HG02642 (cell line): ENCODE measurements at regions not wholly inside any gene's neighbourhood (a gene's known extent, or its start where the extent isn't known, plus 50 kb on each side); places are given as distances from the start of the nearest gene placed in this dataset.

Experiments
- ATAC-seq: cut with Tn5 transposase; IDR thresholded peaks from one replicate; pipeline ENCODE4 v1.9.1; 2021; ENCODE audit warnings: mild to moderate bottlenecking; ENCODE audit not compliant: unreplicated experiment, poor library complexity

DNA sequence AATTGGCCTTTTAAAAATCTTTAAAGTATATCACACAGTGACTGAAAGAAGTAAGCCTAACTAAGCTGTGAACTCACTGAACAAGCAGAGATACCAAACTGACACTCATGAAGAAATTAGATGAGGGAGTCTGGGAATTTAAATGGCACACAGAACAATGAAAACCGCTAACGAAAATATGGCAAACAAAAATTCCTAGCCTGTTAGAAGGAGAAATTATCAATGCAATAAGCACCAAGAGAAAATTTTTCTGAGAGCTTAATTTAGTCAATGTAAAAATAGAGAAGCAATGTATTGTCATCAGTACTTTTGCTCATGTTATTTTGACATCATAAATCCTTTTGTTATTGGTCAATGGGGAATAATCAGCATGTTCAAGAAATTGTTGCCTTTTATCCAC, 291.1 kb upstream of the PDZRN3 start:
- no peak for ATAC-seq

DNA sequence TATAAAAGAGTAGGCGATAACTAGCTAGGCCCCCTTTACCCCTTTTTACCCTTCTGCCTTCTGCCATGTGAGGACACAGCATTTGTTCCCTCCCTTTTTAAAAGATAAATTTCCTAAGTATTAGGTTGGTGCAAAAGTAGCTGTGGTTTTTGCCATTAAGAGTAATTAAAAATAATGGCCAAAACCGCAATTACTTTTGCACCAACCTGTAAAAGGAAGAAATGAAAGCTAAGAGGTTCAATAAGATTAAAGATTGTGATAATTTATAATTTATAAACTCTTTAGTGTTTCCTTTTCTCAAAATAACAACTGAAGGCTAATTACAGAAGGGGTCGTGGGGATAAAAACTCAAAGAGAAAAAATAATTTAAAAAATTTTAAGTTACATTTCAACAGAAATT, 283.5 kb upstream of the PDZRN3 start:
- no peak for ATAC-seq

DNA sequence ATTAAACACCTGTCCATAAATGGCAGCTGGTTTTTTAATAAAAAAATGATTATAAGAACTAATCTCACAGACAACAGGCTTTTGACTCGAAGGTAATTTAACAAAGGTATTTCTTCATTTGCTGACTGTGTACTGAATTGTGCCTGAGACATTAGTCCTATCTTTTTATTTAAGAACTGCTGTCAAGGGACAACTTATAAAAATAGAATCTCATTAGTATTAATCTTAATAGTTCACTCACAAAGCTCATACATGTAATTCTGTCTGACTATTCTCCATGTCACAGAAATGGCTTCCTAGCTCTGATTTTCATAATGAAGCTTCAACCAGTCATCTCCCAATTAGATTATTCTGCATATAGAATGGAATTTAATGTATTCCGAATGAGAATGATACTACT, 276.9 kb upstream of the PDZRN3 start:
- ATAC-seq, result no peak

DNA sequence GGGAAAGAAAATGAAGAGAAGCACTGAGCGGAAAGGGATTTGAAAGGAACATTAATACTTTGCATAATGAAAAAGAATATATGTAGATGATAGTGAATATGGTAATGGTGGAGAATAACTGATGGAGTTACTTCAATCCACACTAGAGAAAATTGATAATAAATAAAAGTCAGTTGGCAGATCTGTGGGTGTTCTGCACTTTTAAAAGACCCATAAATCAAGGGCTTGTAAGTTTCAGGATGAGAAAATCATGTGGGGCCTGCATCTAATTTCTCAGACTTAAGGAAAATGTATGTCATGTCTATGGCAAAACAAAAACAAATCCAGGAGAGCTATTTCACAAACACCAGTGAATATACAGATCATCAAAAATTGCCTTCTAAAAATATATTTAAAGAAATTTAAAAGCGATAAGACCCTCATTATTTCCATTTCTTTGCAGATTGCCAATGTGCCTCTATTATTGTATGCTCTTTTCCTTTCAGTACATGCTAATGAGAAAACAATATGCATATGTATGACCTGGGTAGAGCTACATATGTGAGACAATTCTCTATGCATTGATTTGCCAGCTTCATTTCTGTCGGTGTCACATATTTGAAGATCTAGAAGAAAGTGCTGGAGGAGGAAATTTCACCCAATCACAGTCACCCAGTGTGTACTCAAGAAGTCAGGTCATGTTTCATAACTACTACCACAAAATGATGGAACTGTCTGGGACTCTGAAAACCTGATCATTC, 269.9 kb upstream of the PDZRN3 start:
- no peak for ATAC-seq

DNA sequence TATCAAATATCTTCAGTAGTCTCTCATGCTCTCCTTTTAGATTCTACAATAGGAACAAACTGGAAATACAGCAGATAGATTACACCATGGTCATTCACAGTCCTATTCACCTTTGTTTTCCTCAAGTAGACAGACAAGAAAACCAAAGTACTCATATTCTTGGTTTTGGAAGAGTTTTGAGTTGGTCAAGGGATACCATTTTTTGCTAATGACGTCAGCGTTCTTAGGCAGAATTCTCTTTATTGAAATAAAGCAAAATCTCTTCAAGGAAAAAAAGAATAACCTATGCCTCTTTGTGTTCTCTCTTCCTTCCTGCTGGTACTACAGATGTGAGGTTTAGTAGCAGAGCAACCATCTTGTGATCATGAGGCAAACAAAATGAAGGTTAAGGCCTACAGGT, 268.3 kb upstream of the PDZRN3 start:
- no peak for ATAC-seq

DNA sequence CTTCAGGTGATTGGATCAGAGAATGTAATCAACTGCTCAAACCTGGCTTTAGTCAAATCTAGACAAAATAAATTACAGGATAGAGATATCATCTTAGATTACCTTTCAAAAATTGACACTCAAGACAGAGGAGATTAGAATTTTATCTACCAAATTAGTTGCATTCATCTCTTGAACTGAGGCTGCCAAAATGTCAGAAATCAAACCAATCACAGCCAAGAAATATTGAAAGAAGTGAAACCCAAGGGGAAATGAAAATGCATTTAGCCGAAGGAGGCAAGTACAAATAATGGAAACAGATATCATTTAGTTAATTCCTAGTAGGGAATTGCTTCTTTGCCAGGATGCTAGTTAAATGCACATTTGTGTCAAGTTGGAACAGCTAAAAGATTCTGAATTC, 261.1 kb upstream of the PDZRN3 start:
- ATAC-seq, result no peak

DNA sequence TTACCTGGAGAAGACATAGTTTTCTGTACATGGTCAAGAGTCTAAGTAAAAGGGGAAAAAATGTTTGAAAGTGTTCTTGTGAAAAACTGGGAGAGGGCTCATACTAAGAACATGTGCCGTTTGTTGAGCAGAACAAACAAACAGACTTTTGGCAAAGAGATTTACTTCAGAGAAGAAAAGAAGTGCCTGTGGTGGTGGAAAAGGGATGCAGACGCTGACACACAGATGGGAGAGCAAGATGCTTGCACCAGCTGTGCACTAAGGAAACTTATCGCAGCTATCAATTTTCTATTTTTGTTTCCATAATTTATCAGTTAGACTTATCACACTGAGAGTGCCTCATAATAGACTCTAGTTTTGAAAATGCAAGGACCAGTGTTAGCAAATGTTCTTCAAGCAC, 259.6 kb upstream of the PDZRN3 start:
- ATAC-seq, result no peak

DNA sequence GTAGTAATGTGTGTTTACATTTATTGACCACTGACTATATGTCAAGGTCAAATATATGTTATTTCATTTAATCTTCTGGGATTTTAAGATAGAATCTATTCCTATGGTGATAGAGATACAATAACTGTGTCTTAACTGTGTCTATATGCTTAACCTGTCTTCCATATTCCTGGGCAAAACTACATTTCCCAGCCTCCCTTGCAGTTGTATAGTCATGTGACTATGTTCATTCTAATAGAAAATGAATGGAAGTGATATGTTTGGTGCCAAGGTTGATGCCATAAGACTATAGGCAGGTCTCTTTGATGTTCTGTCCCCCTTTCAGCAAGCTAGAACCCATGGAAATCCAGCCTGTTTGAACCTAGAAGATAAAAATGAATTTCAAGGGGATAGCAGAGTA, 258.8 kb upstream of the PDZRN3 start:
- no peak for ATAC-seq

DNA sequence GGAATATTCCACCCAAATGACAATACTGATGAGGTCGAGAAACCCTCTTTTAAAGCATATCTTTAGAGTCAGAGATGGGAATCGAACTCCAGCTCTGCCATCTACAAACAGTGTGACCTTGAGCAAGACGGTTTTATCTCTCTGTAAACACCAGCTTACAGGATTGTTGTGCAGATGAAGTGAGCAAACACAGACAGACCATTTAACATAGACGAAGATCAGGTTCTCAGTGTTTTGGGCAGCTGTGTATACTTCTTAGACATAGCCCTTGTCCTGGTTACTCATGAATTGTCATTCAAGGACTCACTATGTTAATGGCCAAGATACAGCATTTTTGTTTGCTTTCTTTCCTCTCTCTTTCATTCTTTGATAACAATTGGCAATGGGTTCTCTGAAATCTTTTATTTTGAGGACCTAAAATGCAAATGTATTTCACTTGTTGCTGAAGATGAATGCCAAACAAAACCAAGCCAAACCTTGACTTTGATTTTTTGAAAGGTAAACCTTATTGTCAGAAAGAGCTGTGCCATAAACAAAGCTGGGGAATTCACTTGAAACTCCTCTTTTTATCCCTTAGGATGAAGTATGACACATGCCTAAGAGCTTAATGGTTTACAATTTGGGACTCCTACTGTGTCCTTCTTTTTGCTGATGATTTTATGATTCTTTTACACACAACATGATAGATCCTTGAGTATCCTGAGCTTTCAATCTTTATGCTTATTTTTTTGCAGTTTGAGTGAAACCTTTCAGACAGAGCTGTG, 250.0 kb upstream of the PDZRN3 start:
- ATAC-seq, result no peak

DNA sequence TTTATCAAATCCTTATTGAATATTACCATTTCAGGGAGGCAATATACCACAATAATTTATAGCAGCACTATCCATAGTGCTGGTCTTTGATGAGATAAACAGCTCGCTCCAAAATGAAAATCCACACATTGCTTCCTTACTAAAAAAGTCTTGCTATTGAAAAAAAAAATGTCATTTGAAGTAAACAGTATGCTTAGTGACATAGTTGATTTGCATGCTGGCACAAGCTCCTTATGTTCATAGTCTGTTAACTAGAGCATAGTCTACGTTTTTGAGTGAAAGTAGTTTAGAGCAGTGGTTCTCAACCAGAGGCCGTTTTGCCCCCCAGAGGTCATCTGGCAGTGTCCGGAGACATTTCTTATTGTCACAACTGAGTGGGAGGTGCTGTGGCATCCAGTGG, 249.4 kb upstream of the PDZRN3 start:
- no peak for ATAC-seq

DNA sequence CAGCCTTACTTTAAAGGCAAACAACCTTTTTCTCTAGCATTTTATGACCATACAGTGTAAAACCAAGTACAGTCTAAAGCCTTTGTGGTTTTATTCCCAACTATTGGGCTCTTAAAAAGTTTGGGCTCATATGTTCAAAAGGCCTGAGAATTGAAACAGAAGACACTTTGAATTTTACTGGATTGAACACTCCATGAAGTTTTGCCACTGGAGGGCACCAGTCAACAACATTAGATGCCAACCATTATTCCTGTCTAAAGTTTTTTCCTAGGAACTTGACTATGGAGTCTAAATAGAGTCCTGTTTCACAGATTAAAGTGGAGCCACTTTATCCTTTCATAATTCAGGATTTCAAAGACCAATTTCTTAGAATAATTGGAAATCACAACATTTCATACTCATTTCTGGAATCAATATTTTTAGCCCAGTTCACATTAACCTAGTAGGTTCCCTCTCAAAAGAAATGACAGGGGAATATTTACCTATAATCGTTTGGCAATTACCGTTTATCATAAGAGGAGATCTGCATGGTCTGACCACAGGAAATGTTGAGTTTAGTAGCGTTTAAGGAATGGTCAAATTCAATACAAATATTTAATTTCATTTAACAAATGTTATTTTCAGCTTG, 244.1 kb upstream of the PDZRN3 start:
- ATAC-seq, result no peak

DNA sequence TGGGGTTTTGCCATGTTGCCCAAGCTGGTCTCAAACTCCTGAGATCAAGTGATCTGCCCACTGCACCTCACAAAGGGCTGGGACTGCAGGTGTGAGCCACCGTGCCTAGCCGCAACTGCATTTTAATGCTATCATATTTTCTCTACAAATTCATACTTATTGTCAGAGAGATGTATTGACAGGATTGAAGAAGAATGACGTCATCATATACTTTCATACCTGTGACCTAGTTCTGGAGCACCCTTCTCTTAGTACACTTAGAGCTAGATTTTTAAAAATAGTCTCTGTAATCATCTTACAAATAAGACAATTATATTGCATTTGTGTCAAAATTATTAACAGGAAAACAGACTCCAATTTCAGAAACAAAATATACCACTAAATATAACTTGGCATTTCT, 242.8 kb upstream of the PDZRN3 start:
- no peak for ATAC-seq

DNA sequence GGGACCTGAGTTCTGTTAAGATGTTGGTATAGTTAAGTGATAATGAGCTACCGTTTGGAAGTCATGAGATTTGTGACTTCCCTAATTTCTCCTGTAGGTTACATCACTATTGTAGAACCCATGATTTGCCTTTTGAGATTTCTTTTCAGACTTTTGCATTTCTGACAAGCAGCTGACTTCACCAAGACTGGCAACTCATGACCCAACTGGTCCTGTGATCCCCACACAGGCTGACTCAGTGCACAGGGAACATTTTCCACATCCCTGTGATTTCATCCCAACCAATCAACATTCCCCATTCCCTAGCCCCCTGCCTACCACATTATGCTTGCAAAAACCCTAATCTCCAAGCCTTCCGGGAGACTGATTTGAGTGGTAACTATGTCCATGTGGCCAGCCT, 242.1 kb upstream of the PDZRN3 start:
- ATAC-seq, result no peak

DNA sequence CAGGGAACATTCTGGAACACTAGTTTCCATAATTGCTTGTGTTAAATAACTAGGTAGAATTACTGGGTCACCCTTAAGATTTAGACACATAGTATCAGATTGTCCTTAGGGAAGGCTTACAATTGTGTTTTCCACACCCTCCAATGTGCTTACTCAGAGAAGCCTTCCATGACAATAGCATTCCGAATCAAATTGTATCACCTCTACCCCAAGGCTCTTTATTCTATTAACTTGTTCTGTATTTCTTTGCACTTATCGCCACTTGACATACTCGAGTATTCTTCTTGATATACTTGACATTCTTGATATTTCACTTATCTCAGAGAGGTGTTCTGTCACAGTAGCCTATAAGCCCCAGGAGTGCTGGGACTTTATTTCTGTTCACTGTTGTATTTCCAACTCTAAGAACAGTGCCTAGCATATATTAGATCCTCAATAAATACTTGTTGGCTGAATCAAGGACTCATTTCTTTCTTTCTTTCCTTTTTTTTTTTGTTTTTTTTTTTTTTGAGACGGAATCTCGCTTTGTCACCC, 238.9 kb upstream of the PDZRN3 start:
- ATAC-seq, result no peak

DNA sequence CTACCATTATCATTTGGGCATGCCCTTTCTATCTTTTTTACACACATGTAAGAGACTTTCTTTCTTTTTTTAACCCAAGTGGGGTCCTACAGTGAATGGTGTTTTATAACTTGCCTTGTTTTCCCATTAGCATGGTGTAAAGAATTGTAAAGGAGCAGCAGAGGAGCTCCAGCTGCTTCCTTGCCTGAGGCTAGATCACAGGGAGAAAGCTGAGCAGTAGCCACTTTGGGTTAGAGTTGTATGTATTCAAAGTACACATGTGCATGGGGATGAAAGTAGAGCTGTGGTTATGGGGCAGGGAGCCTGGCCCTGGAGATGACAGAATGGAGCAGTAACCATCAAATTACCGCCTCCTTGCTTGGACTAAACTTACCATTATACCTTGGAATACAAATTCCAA, 231.1 kb upstream of the PDZRN3 start:
- ATAC-seq, result no peak

DNA sequence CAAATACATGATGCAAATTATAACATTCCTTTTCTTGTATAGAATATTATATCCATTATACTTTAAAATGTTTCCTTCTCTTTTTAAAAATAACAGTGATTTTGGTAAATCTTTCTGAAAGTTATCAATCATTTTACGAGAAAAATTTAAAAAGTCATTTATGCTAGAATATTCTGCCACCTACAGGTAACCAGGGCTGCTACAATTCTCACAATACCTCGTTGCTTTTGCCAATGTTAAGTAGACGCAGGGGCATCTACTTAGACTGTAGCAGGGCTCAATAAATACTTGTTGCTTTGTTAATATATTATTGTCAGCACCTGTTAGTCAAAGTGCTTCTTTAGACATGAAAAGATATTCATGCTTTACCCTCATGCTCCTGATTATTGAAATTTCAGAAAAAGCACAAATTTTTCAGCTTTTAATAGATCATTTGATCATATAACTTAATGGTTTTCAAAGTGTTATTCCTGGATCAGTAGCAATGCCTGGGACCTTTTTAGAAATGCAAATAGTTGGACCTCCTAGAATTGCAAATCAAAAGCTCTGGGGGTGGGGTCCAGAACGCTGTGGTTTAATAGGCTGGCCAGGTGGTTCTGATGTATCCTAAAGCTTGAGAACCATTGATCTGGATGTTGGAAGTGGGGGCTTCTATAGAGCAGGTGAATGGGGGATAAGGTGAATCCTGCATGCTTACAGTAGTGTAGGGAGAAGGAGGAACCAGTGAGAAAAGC, 223.6 kb upstream of the PDZRN3 start:
- ATAC-seq, result no peak

DNA sequence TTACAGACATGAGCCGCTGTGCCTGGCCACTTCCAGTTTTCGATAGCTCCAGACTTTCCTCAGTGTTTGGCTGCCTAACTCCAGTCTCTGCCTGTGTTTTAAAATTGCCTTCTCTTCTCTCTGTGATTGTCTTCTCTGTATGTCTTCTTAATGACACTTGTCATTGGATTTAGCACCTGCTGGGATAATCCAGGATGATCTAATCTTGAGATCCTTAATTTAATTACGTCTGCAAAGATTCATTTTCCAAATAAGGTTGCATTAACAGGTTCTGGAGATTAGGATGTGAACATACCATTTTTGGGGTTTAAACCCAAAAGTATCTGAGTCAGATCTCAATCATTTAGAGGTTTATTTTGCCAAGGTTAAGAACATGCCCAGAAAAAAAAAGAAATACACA, 222.2 kb upstream of the PDZRN3 start:
- no peak for ATAC-seq

DNA sequence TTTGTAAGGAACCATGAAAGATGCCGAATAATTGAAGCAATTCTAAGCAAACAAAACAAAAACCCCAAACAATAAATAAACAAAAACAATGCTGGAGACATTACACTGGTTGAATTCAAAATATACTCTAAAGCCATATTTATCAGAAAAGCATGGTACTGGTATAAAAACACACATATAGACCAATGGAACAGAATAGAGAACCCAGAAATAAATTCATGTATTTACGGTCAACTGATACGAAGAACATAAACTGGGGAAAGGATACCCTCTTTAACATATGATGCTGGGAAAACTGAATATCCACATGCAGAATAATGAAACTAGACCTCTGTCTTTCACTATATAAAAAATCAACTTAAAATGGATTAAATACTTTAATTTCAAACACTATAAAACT, 214.3 kb upstream of the PDZRN3 start:
- no peak for ATAC-seq

DNA sequence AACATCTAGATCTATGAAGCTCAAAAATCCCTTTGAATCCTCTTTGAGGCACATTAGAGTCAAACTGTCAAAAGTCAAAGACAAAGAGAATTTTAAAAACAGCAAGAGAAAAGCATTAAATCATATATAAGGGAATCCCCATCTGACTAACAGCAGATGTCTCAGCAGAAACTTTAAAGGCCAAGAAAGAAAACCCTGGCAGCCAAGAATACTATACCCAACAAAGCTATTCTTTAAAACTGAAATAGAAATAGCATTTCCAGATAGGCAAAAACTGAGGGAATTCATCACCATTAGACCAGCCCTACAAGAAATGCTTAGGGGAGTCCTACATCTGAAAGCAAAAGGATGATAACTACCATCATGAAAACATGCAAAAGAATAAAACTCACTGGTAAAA, 211.2 kb upstream of the PDZRN3 start:
- ATAC-seq, result no peak

DNA sequence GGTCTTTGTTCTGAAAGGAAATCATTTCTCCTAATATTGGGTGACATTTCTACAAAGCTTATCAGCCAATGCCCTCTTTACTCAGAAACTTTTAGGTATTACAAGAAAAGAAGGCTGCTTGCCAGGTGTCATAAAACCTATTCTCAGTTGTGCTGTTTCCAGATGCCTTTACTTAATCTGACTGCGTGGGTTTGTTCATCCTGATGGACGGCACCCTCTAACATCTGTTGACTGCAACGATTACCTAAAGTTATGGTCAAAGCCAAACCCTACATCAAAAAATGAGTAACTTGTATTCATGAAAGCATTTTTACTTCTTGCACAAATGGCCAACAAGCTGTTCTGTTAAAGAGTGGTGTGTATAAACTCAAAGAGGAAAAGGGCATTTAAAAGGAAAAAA, 207.7 kb upstream of the PDZRN3 start:
- ATAC-seq, result no peak

DNA sequence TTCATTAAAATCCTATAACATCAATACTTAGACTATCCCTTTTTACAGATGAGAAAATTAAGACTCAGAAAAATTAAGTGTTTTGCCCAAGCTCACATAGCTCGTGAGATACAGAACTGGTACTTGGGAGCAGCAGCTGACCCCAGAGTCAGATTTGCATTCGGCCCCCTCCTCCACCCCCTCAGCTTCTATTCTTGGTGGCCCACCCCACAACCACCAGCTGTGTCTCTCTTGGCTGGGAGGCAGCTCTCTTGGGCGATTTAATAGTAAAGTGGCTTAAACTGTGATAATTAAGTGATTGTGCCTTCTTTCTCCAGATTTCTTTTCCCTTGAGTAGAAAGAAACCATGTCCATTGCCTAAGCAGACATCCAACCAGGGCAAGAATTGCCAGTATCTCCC, 203.6 kb upstream of the PDZRN3 start:
- ATAC-seq, result no peak
